ENCODE measurements at regions not wholly inside any gene's neighbourhood (a gene's known extent, or its start where the extent isn't known, plus 50 kb on each side); places are given as distances from the start of the nearest gene placed in this dataset.

GRCh38 chr9:36492865-36493264, 79.8 kb upstream of the MELK start:
- TF ChIP-seq CTCF (IDR thresholded peaks at IDR 0.05 in 2 of 3, conservative IDR thresholded peaks at IDR 0.05 in 1 of 3; ENCODE audit: borderline replicate concordance in 1 of 3, insufficient read depth in 1 of 3, low read depth in 2 of 3, low read length in 2 of 3), result no peak
- TF ChIP-seq POLR2A (IDR thresholded peaks at IDR 0.05; ENCODE audit: borderline replicate concordance, extremely low read depth, insufficient read depth, insufficient read length), result no peak
- TF ChIP-seq EZH2 (IDR thresholded peaks at IDR 0.05), result no peak
- no peak for TF ChIP-seq RAD21 (IDR thresholded peaks at IDR 0.05; ENCODE audit: low read depth)
- no peak for TF ChIP-seq EGR1 (IDR thresholded peaks at IDR 0.05; ENCODE audit: low read depth)
- no peak for TF ChIP-seq ZNF274 (IDR thresholded peaks at IDR 0.05; ENCODE audit: low read depth, low read length)
- TF ChIP-seq YY1 (IDR thresholded peaks at IDR 0.05; ENCODE audit: extremely low read depth, insufficient replicate concordance, low read depth, low read length), result no peak
- no peak for TF ChIP-seq POLR2AphosphoS5 (IDR thresholded peaks at IDR 0.05; ENCODE audit: low read depth, low read length)
- TF ChIP-seq SP1 (IDR thresholded peaks at IDR 0.05; ENCODE audit: low read depth), result no peak
- no peak for TF ChIP-seq EZH2phosphoT487 (IDR thresholded peaks at IDR 0.05; ENCODE audit: borderline replicate concordance)
- no peak for TF ChIP-seq FOSL1 (IDR thresholded peaks at IDR 0.05; ENCODE audit: low read depth)
- TF ChIP-seq SIN3A (IDR thresholded peaks at IDR 0.05; ENCODE audit: low read depth), result no peak
- TF ChIP-seq CBX3 (IDR thresholded peaks at IDR 0.05; ENCODE audit: low read depth), result no peak

Data from HCT116 (cell line).